Retinal pigment epithelial cell (primary cell): ENCODE measurements at regions not wholly inside any gene's neighbourhood (a gene's known extent, or its start where the extent isn't known, plus 50 kb on each side); places are given as distances from the start of the nearest gene placed in this dataset.

ENCODE experiments used
- DNase-seq: peaks from one replicate; pipeline ENCODE4 v3.0.0-alpha.2; 2010; ENCODE audit warnings: low read depth
- H3K4me3 ChIP-seq: 2 replicates; pipeline ENCODE4 v1.5.1; 2011; ENCODE audit warnings: mild to moderate bottlenecking, low read length, control low read depth, moderate library complexity
- TF ChIP-seq, protein P1 (sequence below): conservative IDR thresholded peaks from 2 replicates; pipeline ENCODE4 v1.5.1; 2011; ENCODE audit warnings: low read depth, low read length, control low read depth, inconsistent platforms

DNA sequence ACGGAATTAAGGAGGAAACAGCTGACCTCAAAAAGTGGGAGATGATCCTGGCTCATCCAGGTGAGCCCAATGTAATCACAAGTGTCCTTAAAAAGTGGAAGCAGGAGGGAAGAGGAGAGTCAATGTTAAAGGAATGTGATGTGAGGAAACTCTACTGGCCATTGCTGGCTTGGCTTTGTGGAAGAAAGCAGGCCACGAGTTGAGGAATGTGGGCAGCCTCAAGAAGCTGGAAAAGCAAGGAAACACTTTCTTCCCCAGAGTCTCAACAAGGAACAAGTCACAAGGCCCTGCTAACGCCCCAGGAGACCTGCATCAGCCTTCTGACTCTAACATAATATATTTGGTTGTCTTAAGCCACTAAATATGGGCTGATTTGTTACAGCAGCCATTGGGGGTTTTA is 252.8 kb downstream of the PSAT1 start:
- TF ChIP-seq, protein P1, sequence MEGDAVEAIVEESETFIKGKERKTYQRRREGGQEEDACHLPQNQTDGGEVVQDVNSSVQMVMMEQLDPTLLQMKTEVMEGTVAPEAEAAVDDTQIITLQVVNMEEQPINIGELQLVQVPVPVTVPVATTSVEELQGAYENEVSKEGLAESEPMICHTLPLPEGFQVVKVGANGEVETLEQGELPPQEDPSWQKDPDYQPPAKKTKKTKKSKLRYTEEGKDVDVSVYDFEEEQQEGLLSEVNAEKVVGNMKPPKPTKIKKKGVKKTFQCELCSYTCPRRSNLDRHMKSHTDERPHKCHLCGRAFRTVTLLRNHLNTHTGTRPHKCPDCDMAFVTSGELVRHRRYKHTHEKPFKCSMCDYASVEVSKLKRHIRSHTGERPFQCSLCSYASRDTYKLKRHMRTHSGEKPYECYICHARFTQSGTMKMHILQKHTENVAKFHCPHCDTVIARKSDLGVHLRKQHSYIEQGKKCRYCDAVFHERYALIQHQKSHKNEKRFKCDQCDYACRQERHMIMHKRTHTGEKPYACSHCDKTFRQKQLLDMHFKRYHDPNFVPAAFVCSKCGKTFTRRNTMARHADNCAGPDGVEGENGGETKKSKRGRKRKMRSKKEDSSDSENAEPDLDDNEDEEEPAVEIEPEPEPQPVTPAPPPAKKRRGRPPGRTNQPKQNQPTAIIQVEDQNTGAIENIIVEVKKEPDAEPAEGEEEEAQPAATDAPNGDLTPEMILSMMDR = no peak
- no peak overlapping the region for H3K4me3 ChIP-seq
- DNase-seq = no peak

DNA sequence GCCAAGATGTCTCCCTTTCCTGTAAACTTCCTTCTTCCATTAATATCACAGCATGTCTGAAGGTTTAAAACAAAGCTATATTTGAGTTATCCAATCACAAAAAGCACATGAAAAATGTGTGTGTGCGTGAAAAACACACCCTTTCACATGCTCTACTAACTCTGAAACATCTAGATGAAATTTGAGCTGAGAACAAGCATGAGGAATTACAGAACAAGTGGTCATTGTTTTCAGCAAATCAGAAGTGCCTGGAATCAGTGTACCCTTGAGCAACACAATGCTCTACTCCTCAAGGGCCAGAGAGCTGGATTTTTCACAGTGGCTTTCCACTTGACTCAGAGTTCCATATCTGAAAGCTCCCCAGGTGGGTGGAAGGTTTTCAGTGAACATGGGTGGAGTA is 255.9 kb downstream of the PSAT1 start:
- H3K4me3 ChIP-seq = no peak overlapping the region
- TF ChIP-seq, protein P1 = no peak
- DNase-seq = peak; percentile 73

DNA sequence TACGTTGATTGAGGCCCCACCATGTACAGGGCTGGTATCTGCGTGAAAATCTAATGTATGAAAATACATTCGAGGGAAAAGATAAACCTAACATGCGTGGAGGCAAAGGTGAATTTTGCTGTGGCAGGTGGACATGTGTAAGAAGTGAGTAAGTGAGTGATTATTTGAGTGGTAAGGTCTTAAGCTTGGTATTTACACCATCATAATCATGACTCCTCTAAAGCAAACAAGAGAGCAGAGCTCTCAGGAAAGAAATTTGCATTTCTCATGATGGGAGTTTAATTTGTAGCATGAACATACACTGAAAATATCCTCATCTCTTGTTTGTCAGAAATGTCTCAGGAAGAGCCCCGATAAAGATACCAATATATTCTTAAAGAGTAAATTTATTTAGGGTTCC is 260.6 kb downstream of the PSAT1 start:
- H3K4me3 ChIP-seq = no peak overlapping the region
- DNase-seq = no peak
- TF ChIP-seq, protein P1 = no peak

DNA sequence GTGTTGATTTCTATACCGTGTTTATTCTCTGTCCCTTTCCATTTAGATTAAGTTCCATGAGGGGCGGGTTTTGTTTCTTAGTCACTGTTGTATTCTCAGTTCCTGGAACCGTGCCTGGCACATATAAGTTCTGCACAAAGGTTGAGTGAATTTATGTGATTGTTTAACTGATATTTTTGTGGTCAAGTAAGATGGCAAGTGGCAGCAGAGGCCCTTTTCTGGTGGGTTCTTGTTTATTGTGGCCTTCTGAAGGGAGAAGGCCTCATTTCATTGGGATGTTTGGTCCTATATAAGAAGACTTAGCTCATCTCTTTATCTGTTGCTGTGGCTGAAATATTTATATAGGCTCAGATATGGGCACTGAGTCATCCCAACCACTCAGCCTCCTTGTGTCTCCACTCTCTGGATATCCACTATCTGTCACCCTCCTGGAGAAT is 262.5 kb downstream of the PSAT1 start:
- no peak for DNase-seq
- H3K4me3 ChIP-seq = no peak overlapping the region
- TF ChIP-seq, protein P1 = no peak

DNA sequence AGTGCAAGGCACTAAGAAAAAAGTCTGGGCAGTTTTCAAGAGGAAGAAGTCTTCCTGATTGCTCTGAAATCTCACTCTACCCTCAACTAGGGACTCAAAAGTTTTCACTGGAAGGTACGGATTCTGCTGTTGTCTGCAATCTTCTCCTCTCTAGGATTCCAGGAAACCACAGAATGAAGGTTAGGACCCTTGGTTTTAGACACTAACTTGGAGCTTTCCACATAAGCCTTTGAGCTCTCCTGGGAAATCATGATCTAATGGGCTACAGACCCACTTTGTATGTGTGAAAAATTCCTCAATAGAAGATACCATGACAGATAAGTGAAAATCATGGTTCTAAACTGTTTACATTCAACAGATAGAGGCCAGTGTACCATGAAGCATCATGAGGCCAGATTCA is 265.1 kb downstream of the PSAT1 start:
- DNase-seq = no peak
- TF ChIP-seq, protein P1 = no peak
- no peak overlapping the region for H3K4me3 ChIP-seq

DNA sequence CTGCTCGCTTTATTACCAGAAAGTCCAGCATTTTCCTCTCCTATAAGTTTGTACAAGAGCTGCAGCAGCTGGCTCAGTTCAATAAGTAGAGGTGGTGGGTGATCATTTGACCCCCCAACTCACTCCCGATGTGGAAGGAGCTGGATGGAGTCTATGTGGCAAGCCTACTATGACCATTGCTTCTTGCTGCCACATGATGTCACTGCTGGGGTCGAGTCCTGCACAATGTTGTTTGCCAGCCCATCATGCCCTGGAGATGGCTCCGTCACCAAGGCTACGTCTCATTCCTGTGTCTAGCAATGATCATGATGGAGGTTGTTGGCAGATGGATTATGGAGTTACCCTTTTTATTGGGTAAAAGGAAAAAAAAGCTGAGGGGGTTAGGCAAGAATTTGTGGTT is 266.3 kb downstream of the PSAT1 start:
- DNase-seq = no peak
- no peak overlapping the region for H3K4me3 ChIP-seq
- TF ChIP-seq, protein P1 = peak; percentile 4

DNA sequence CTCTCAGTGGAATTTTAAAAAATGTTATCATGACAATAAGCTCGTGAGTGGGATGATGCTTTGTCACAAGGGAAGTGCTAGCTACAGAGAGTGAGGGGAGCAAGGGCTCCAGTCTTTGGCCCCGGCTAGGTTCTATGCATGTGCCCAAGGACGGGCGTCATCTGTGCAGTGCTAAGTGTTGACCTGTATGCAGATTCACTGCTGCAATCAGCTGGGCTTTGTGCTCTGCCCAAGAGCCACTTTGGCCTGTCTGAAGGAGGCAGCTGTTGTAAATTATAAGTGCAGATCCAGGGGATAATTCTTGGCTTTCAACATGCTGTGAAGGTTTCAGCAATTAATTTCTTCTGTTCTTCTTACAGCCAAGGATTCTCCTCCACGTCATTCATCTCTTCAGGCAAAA is 268.6 kb downstream of the PSAT1 start:
- TF ChIP-seq, protein P1 = no peak

More for the DNA sequence above, 268.6 kb downstream of the PSAT1 start:
- DNase-seq = no peak
- no peak overlapping the region for H3K4me3 ChIP-seq
